GM12892 (cell line): ENCODE measurements at regions not wholly inside any gene's neighbourhood (a gene's known extent, or its start where the extent isn't known, plus 50 kb on each side); places are given as distances from the start of the nearest gene placed in this dataset.

Experiments used
- POLR2A ChIP-seq: IDR thresholded peaks from 2 replicates; pipeline ENCODE4 v1.6.1; 2011; ENCODE audit warnings: low read depth, low read length, control low read depth
- POLR2AphosphoS5 ChIP-seq: IDR thresholded peaks from 2 replicates; pipeline ENCODE4 v1.6.1; 2011; ENCODE audit warnings: low read depth, low read length, control low read depth

GRCh38 chr7:67890316-67890715 is 893.7 kb downstream of the TYW1 start:
- no peak for TF ChIP-seq POLR2AphosphoS5
- no peak for TF ChIP-seq POLR2A
